SK-N-SH treated with all-trans-retinoic acid at 6 μM for 48 hours (cell line): ENCODE measurements at regions not wholly inside any gene's neighbourhood (a gene's known extent, or its start where the extent isn't known, plus 50 kb on each side); places are given as distances from the start of the nearest gene placed in this dataset.

ENCODE experiments used
- ATAC-seq: fragments of 200-7000 bp; cut with Tn5 transposase; 3 replicates; pipeline ENCODE4 v1.9.1; 2020; ENCODE audit warnings: mild to moderate bottlenecking, moderate library complexity
- ARNTL ChIP-seq: fragments of 450-650 bp; formaldehyde crosslinking; IDR thresholded peaks from 2 replicates; pipeline ENCODE4 v1.5.0; 2020; ENCODE audit warnings: low read depth, mild to moderate bottlenecking, moderate library complexity, borderline replicate concordance
- BACH2 ChIP-seq: fragments of 250-450 bp; sonication (Bioruptor Pico); IDR thresholded peaks from 2 replicates; pipeline ENCODE4 v1.9.0; 2021; ENCODE audit warnings: mild to moderate bottlenecking, borderline replicate concordance
- CREB5 ChIP-seq: fragments of 250-450 bp; sonication (Bioruptor Pico); IDR thresholded peaks from 2 replicates; pipeline ENCODE4 v1.5.1; 2020; ENCODE audit warnings: low read depth, mild to moderate bottlenecking, moderate library complexity
- CSDC2 ChIP-seq: fragments of 250-450 bp; sonication (Bioruptor Pico); IDR thresholded peaks from 2 replicates; pipeline ENCODE4 v1.5.0; 2020; ENCODE audit warnings: mild to moderate bottlenecking, moderate library complexity
- ESRRG ChIP-seq: fragments of 250-450 bp; sonication (Bioruptor Pico); IDR thresholded peaks from 2 replicates; pipeline ENCODE4 v1.6.1; 2021; ENCODE audit warnings: mild to moderate bottlenecking
- GLIS3 ChIP-seq: fragments of 250-450 bp; sonication (Bioruptor Pico); IDR thresholded peaks from 2 replicates; pipeline ENCODE4 v1.5.0; 2020; ENCODE audit warnings: mild to moderate bottlenecking, moderate library complexity
- PATZ1 ChIP-seq: fragments of 250-450 bp; sonication (Bioruptor Pico); IDR thresholded peaks from 2 replicates; pipeline ENCODE4 v1.8.0; 2020; ENCODE audit warnings: mild to moderate bottlenecking, moderate library complexity, borderline replicate concordance
- PPARA ChIP-seq: fragments of 250-450 bp; sonication (Bioruptor Pico); IDR thresholded peaks from 2 replicates; pipeline ENCODE4 v1.5.0; 2020; ENCODE audit warnings: mild to moderate bottlenecking, borderline replicate concordance
- RARB ChIP-seq: fragments of 250-450 bp; sonication (Bioruptor Pico); IDR thresholded peaks from 2 replicates; pipeline ENCODE4 v1.8.0; 2021; ENCODE audit warnings: mild to moderate bottlenecking, moderate library complexity
- SNAI2 ChIP-seq: fragments of 250-450 bp; sonication (Bioruptor Pico); IDR thresholded peaks from 2 replicates; pipeline ENCODE4 v1.5.0; 2020; ENCODE audit warnings: mild to moderate bottlenecking, moderate library complexity
- TCF4 ChIP-seq: fragments of 250-450 bp; sonication (Bioruptor Pico); IDR thresholded peaks from 2 replicates; pipeline ENCODE4 v1.8.0; 2021; ENCODE audit warnings: mild to moderate bottlenecking, moderate library complexity, borderline replicate concordance
- ZC3H10 ChIP-seq: fragments of 250-450 bp; sonication (Bioruptor Pico); IDR thresholded peaks from 2 replicates; pipeline ENCODE4 v1.5.1; 2021; ENCODE audit warnings: mild to moderate bottlenecking, moderate library complexity
- ZFP3 ChIP-seq: fragments of 250-450 bp; sonication (Bioruptor Pico); IDR thresholded peaks from 2 replicates; pipeline ENCODE4 v1.5.0; 2020; ENCODE audit warnings: mild to moderate bottlenecking, moderate library complexity
- ZFP30 ChIP-seq: fragments of 450-650 bp; formaldehyde crosslinking; IDR thresholded peaks from 2 replicates; pipeline ENCODE4 v1.5.0; 2022; ENCODE audit warnings: mild to moderate bottlenecking, moderate library complexity
- ZNF565 ChIP-seq: fragments of 450-650 bp; formaldehyde crosslinking; conservative IDR thresholded peaks from 2 replicates; pipeline ENCODE4 v1.5.0; 2020; ENCODE audit warnings: low read depth, mild to moderate bottlenecking, moderate library complexity
- ZNF70 ChIP-seq: fragments of 450-650 bp; formaldehyde crosslinking; IDR thresholded peaks from 2 replicates; pipeline ENCODE4 v1.5.0; 2020; ENCODE audit warnings: mild to moderate bottlenecking, moderate library complexity
- ZNF8 ChIP-seq: fragments of 450-650 bp; formaldehyde crosslinking; IDR thresholded peaks from 2 replicates; pipeline ENCODE4 v1.5.0; 2020; ENCODE audit warnings: mild to moderate bottlenecking, moderate library complexity
- TF ChIP-seq, protein P1 (sequence below): fragments of 250-450 bp; sonication (Bioruptor Pico); IDR thresholded peaks from 2 replicates; pipeline ENCODE4 v1.5.0; 2020; ENCODE audit warnings: mild to moderate bottlenecking, moderate library complexity
- TF ChIP-seq, protein P2 (sequence below): fragments of 250-450 bp; sonication (Bioruptor Pico); IDR thresholded peaks from 2 replicates; pipeline ENCODE4 v1.8.0; 2021; ENCODE audit warnings: low read depth, mild to moderate bottlenecking, moderate library complexity, borderline replicate concordance

DNA sequence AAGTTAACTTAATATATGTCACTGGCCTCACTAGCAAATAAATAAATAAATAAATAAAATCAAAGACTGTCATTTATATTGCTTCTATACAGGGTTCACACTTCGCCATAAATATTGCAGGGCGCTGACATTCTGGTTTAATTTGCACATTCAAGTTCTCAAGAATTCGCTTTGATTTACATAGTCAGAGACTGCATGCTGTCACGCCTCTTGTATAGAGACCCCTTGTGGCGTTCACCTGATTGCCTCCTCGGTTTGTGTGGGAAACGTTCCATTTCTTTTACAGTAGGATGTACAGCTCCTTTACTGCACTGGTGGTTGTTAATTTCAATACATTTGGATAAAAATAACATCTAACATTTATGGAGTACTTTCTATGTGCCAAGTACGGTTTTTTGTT, 71.3 kb upstream of the ADGRG2 start:
- ATAC-seq = no peak
- TF ChIP-seq GLIS3 (no peak), ZFP30 (CRISPR knock-in tag) (no peak), PATZ1 (CRISPR knock-in tag) (no peak), CREB5 (CRISPR knock-in tag) (no peak)

GRCh38 chrX:19194285-19195242, 72.3 kb upstream of the ADGRG2 start:
- TF ChIP-seq PPARA (CRISPR knock-in tag) = no peak
- TF ChIP-seq SNAI2 (CRISPR knock-in tag) = no peak
- TF ChIP-seq TCF4 (CRISPR knock-in tag) = no peak
- ATAC-seq = no peak

DNA sequence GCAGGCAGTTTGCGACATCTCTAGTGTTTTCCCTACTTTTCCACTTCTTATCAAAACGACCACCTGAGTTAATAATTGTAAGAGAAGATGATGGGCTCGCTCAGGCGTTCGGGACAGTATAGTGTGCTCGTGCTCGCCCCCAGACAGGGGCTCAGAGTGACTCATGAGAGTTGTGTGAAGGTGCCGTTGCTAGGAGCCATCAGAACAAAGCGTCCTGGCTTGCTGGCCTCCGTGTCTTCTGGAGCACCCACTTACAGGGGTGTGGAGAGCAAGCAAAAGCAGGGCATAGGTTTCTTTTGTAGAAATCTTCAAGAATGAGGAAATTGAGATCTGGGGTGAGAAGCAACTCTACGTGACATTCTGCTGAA, 73.0 kb upstream of the ADGRG2 start:
- no peak for ATAC-seq
- TF ChIP-seq, protein P1, sequence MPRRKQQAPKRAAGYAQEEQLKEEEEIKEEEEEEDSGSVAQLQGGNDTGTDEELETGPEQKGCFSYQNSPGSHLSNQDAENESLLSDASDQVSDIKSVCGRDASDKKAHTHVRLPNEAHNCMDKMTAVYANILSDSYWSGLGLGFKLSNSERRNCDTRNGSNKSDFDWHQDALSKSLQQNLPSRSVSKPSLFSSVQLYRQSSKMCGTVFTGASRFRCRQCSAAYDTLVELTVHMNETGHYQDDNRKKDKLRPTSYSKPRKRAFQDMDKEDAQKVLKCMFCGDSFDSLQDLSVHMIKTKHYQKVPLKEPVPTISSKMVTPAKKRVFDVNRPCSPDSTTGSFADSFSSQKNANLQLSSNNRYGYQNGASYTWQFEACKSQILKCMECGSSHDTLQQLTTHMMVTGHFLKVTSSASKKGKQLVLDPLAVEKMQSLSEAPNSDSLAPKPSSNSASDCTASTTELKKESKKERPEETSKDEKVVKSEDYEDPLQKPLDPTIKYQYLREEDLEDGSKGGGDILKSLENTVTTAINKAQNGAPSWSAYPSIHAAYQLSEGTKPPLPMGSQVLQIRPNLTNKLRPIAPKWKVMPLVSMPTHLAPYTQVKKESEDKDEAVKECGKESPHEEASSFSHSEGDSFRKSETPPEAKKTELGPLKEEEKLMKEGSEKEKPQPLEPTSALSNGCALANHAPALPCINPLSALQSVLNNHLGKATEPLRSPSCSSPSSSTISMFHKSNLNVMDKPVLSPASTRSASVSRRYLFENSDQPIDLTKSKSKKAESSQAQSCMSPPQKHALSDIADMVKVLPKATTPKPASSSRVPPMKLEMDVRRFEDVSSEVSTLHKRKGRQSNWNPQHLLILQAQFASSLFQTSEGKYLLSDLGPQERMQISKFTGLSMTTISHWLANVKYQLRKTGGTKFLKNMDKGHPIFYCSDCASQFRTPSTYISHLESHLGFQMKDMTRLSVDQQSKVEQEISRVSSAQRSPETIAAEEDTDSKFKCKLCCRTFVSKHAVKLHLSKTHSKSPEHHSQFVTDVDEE (CRISPR knock-in tag) = no peak
- TF ChIP-seq, protein P2, sequence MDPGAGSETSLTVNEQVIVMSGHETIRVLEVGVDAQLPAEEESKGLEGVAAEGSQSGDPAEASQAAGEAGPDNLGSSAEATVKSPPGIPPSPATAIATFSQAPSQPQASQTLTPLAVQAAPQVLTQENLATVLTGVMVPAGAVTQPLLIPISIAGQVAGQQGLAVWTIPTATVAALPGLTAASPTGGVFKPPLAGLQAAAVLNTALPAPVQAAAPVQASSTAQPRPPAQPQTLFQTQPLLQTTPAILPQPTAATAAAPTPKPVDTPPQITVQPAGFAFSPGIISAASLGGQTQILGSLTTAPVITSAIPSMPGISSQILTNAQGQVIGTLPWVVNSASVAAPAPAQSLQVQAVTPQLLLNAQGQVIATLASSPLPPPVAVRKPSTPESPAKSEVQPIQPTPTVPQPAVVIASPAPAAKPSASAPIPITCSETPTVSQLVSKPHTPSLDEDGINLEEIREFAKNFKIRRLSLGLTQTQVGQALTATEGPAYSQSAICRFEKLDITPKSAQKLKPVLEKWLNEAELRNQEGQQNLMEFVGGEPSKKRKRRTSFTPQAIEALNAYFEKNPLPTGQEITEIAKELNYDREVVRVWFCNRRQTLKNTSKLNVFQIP (CRISPR knock-in tag) = no peak
- no peak for TF ChIP-seq TCF4 (CRISPR knock-in tag)
- no peak for TF ChIP-seq CREB5 (CRISPR knock-in tag)
- TF ChIP-seq ZFP30 (CRISPR knock-in tag) = no peak
- TF ChIP-seq CSDC2 (CRISPR knock-in tag) = no peak
- no peak for TF ChIP-seq ZNF565 (CRISPR knock-in tag)
- TF ChIP-seq PATZ1 (CRISPR knock-in tag) = no peak
- TF ChIP-seq ESRRG = no peak
- no peak for TF ChIP-seq BACH2 (CRISPR knock-in tag)
- no peak for TF ChIP-seq PPARA (CRISPR knock-in tag)
- no peak for TF ChIP-seq ARNTL
- no peak for TF ChIP-seq ZFP3 (CRISPR knock-in tag)
- TF ChIP-seq ZC3H10 (CRISPR knock-in tag) = no peak
- no peak for TF ChIP-seq SNAI2 (CRISPR knock-in tag)
- TF ChIP-seq RARB (CRISPR knock-in tag) = no peak
- no peak for TF ChIP-seq ZNF8 (CRISPR knock-in tag)
- no peak for TF ChIP-seq ZNF70
